Esophagus squamous epithelium (tissue), 5 donors: ENCODE measurements at regions not wholly inside any gene's neighbourhood (a gene's known extent, or its start where the extent isn't known, plus 50 kb on each side); places are given as distances from the start of the nearest gene placed in this dataset.

Source experiments
- DNase-seq: peaks from one replicate; lab custom pipeline; 2025; lab: John Stamatoyannopoulos, UW
- H3K27ac ChIP-seq, 4 donors: fragments of 200-600 bp; sonication (generic); one replicate each; pipeline ENCODE4 v1.5.1; 2016 to 2019; ENCODE audit warnings: mild to moderate bottlenecking in 1 of 4
- H3K27me3 ChIP-seq, 4 donors: fragments of 200-600 bp; sonication (generic); 1 replicate in 3 of 4; 2 replicates in 1 of 4; pipeline versions ENCODE4 v1.5.1 to v1.6.0; 2017 to 2021; ENCODE audit warnings: antibody characterized with exemption in 1 of 4
- H3K36me3 ChIP-seq, 3 donors: fragments of 200-600 bp; sonication (generic); one replicate each; pipeline ENCODE4 v1.5.1; 2016 to 2019
- H3K4me1 ChIP-seq, 3 donors: fragments of 200-600 bp; sonication (generic); one replicate each; pipeline ENCODE4 v1.5.1; 2017 to 2019
- H3K4me3 ChIP-seq, 4 donors: fragments of 200-600 bp; sonication (generic); 1 replicate in 3 of 4; 2 replicates in 1 of 4; pipeline ENCODE4 v1.5.1; 2016 to 2019; ENCODE audit warnings: mild to moderate bottlenecking in 2 of 4, moderate library complexity in 1 of 4
- H3K9me3 ChIP-seq, 3 donors: fragments of 200-600 bp; sonication (generic); one replicate each; pipeline ENCODE4 v1.5.1; 2016 to 2019
- POLR2A ChIP-seq, 4 donors: fragments of 450-650 bp; IDR thresholded peaks; one replicate each; pipeline ENCODE4 v1.6.1; 2017; ENCODE audit warnings: antibody characterized with exemption in 4 of 4, mild to moderate bottlenecking in 4 of 4, moderate library complexity in 3 of 4
- WGBS, 2 donors: methylation state at CpG; one replicate each; pipeline ENCODE4 v1.1.5; 2018; 5-methylcytosine and 5-hydroxymethylcytosine counted together
- intact Hi-C: fragments of 100-400 bp; cut with DNase I; formaldehyde crosslinking; loops from one replicate; pipeline ENCODE4 v1.15.0; 2022
- TF ChIP-seq, protein P1 (sequence below), 6 experiments: fragments of 450-650 bp in 4 of 6; fragments of 200-600 bp in 2 of 6; sonication (generic) in 2 of 6; IDR thresholded peaks; one replicate each; pipeline ENCODE4 v1.5.1; 2016 to 2019; ENCODE audit warnings: antibody characterized with exemption in 6 of 6, mild to moderate bottlenecking in 4 of 6, moderate library complexity in 4 of 6
- donor health status: DM: yes; HTN: yes; CAD: no.

DNA sequence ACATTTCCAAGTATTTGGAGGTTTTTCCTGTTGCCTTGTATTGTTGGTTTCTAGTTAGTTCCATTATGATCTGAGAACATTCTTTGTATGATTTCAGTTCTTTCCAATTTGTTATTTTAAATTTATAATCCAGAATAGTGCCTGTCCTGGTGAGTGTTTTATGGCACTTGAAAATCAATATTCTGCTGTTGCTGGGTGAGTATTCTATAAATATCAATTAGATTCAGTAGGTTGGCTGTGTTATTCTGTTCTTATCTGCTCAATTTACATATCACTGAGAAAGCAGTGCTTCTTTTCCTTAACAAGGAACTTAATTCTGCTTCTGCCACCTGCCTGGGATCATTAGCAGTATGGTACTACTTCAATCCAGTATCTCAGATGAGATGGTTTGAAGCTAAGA is 123.5 kb downstream of the SNX19 start:
- intact Hi-C loops: no loop called here
- Histone ChIP-seq H3K36me3 (no peaks in the 10 kb centered on the region), H3K4me3 (no peak overlapping the region)

DNA sequence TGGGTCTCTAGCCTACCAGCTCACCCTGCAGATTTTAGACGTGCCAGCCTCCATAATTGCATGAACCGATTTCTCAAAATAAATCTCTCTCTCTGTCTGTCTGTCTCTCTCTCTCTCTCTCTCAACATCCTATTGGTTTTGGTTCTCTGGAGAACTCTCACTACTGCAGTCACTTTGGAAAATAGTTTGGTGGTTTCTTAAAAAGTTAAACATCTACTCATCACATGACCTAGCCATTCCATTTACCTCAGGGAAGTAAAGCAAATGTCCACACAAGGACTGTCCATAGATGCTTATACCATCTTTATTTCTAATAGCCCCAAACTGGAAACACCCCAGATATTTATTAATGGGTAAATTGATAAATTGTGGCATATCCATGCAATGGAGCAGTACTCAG is 119.5 kb downstream of the SNX19 start:
- no peak overlapping the region for H3K4me3 ChIP-seq
- no peaks in the 10 kb centered on the region for H3K9me3 ChIP-seq

More for the DNA sequence above, 123.5 kb downstream of the SNX19 start:
- Histone ChIP-seq H3K27ac (no peak overlapping the region), H3K9me3 (no peaks in the 10 kb centered on the region), H3K27me3 (no peaks in the 10 kb centered on the region), H3K4me1 (no peaks in the 10 kb centered on the region)
- no peak for TF ChIP-seq POLR2A (IDR thresholded peaks at IDR 0.05)
- TF ChIP-seq, protein P1, sequence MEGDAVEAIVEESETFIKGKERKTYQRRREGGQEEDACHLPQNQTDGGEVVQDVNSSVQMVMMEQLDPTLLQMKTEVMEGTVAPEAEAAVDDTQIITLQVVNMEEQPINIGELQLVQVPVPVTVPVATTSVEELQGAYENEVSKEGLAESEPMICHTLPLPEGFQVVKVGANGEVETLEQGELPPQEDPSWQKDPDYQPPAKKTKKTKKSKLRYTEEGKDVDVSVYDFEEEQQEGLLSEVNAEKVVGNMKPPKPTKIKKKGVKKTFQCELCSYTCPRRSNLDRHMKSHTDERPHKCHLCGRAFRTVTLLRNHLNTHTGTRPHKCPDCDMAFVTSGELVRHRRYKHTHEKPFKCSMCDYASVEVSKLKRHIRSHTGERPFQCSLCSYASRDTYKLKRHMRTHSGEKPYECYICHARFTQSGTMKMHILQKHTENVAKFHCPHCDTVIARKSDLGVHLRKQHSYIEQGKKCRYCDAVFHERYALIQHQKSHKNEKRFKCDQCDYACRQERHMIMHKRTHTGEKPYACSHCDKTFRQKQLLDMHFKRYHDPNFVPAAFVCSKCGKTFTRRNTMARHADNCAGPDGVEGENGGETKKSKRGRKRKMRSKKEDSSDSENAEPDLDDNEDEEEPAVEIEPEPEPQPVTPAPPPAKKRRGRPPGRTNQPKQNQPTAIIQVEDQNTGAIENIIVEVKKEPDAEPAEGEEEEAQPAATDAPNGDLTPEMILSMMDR (IDR thresholded peaks at IDR 0.05): no peak
- DNase-seq: no peak

DNA sequence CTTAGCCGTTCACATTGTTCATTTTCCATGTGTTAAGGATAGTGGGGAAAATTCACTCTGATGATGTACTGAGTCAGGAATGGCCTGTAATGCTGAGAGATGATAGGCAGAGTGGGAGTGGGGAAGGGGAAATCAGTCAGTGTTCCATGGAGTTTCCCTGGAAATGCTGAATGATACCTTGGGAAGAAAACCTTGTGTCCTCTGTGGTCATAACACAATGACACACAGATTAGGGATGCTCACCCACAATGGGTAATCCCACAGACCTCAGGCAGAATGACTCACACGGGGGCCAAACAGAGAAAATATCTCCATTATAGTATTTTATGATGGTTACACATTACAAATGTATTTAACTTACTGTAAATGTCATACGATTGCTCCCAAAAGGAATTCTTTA is 118.0 kb downstream of the SNX19 start:
- H3K4me3 ChIP-seq: no peak overlapping the region
- 58 to 66% methylated on average over 3 of the region's 3 CpGs for WGBS, 2 donors
- TF ChIP-seq POLR2A (IDR thresholded peaks at IDR 0.05): no peak
- TF ChIP-seq, protein P1 (IDR thresholded peaks at IDR 0.05): no peak
- H3K27ac ChIP-seq: no peak overlapping the region
- H3K27me3 ChIP-seq: no peaks in the 10 kb centered on the region
- no peak for DNase-seq
- no peaks in the 10 kb centered on the region for H3K4me1 ChIP-seq
- H3K9me3 ChIP-seq: no peaks in the 10 kb centered on the region
- H3K36me3 ChIP-seq: no peaks in the 10 kb centered on the region
- intact Hi-C loops: no loop called here

More for the DNA sequence above, 119.5 kb downstream of the SNX19 start:
- no peak for DNase-seq
- WGBS, 2 donors: 90 to 93% methylated on average over 2 of the region's 2 CpGs
- TF ChIP-seq POLR2A (IDR thresholded peaks at IDR 0.05): no peak
- TF ChIP-seq, protein P1 (IDR thresholded peaks at IDR 0.05): no peak
- Histone ChIP-seq H3K36me3 (no peaks in the 10 kb centered on the region), H3K27ac (no peak overlapping the region), H3K27me3 (no peaks in the 10 kb centered on the region), H3K4me1 (no peaks in the 10 kb centered on the region)
- intact Hi-C loops: no loop called here

DNA sequence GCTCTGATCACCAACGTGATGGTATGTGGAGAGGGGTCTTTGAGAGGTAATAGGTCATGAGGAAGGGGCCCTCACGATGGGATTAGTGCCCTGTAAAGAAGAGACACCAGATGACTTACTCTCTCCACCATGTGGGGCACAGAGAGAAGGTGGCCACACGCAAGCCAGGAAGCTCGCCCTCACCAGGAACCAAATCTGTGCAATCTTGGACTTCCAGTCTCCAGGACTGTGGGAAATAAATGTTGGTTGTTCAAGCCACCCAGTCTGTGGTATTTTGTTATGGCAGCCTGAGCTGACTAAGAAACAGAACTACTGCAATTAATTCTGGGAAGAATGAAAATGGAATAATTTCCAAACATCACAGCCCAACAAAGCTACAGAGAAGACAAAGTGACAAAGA is 117.5 kb downstream of the SNX19 start:
- TF ChIP-seq POLR2A (IDR thresholded peaks at IDR 0.05): no peak
- TF ChIP-seq, protein P1 (IDR thresholded peaks at IDR 0.05): no peak
- Histone ChIP-seq H3K27ac (no peak overlapping the region), H3K9me3 (no peaks in the 10 kb centered on the region), H3K36me3 (no peaks in the 10 kb centered on the region), H3K27me3 (no peaks in the 10 kb centered on the region), H3K4me1 (no peaks in the 10 kb centered on the region), H3K4me3 (no peak overlapping the region)
- no peak for DNase-seq
- intact Hi-C loops: no loop called here
- WGBS, 2 donors: 73 to 80% methylated on average over 2 of the region's 4 CpGs

DNA sequence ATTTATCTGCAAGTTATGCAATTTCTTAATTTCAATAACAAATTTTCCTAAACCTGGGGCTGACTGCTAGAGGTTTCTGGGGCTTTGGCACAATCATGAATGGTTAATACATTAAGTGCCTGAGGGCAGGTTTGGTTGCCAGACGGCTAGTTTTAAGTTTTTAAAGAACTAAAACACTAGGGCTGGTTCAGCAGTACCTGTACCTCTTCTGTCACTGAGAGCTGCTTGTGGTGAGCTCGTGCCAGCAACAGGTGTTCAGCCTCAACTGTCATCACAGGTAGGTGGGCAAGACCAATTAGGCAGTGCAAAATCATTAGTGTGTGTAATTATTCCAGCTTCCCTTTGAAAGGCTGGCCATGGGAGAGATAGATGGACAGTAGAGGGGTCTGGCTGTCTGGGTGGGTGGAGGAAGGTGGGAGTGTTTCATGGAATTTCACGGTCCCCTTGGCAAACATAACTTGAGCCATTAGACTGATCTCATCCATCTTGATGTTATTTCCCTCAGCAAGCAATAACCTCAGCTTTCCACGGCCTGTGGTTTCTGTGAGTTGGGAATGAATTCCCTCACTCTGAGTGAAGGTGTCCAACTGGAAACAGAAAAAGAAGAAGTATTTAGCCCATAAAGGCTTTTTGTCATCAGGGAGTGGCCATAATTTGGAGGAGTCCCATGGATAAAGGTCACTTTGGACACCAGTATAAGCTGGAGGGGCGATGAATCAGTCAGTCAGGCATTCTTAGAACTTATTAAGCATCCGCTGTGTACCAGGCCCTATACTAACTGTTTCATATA is 114.8 kb downstream of the SNX19 start:
- 57 to 71% methylated on average over 4 to 6 of the region's 6 CpGs for WGBS, 2 donors
- no peaks in the 10 kb centered on the region for H3K27me3 ChIP-seq
- intact Hi-C loops: no loop called here

More for the DNA sequence above, 114.8 kb downstream of the SNX19 start:
- TF ChIP-seq, protein P1 (IDR thresholded peaks at IDR 0.05): no peak
- no peak for TF ChIP-seq POLR2A (IDR thresholded peaks at IDR 0.05)
- H3K4me3 ChIP-seq: no peak overlapping the region
- H3K4me1 ChIP-seq: no peaks in the 10 kb centered on the region
- no peaks in the 10 kb centered on the region for H3K9me3 ChIP-seq
- H3K27ac ChIP-seq: no peak overlapping the region
- no peaks in the 10 kb centered on the region for H3K36me3 ChIP-seq
- no peak for DNase-seq
